22Rv1 (cell line): ENCODE measurements at regions not wholly inside any gene's neighbourhood (a gene's known extent, or its start where the extent isn't known, plus 50 kb on each side); places are given as distances from the start of the nearest gene placed in this dataset.

Source experiments
- H3K27ac ChIP-seq: fragments of 450-650 bp; 2 replicates; pipeline ENCODE4 v1.5.1; 2017
- ZFX ChIP-seq: fragments of 450-650 bp; IDR thresholded peaks from 2 replicates; pipeline ENCODE4 v1.6.1; 2017; ENCODE audit warnings: antibody characterized with exemption, borderline replicate concordance
- TF ChIP-seq, protein P1 (sequence below): fragments of 450-650 bp; IDR thresholded peaks from 2 replicates; pipeline ENCODE4 v1.5.1; 2017; ENCODE audit warnings: mild to moderate bottlenecking

DNA sequence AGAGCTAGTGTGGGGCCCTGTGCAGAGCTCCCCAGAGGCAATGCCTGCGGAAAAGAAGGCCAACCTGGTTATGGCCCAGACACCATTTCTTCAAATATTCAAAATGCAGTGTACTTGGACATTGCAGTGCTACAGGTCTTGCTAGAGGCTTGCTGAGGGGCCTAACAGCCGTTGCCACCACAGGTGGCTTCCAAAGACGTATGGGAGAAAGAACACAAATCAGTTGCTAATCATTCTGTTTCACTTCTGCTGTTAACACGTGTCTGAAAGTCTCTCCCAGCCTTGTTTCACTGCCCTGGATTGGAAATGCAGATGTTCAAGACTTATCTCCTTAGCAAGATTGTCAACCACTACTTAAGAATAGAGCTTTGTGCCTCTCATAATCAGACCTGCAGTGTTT lies 925.9 kb downstream of the GALC start:
- no peak overlapping the region for H3K27ac ChIP-seq
- TF ChIP-seq, protein P1, sequence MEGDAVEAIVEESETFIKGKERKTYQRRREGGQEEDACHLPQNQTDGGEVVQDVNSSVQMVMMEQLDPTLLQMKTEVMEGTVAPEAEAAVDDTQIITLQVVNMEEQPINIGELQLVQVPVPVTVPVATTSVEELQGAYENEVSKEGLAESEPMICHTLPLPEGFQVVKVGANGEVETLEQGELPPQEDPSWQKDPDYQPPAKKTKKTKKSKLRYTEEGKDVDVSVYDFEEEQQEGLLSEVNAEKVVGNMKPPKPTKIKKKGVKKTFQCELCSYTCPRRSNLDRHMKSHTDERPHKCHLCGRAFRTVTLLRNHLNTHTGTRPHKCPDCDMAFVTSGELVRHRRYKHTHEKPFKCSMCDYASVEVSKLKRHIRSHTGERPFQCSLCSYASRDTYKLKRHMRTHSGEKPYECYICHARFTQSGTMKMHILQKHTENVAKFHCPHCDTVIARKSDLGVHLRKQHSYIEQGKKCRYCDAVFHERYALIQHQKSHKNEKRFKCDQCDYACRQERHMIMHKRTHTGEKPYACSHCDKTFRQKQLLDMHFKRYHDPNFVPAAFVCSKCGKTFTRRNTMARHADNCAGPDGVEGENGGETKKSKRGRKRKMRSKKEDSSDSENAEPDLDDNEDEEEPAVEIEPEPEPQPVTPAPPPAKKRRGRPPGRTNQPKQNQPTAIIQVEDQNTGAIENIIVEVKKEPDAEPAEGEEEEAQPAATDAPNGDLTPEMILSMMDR: no peak
- no peak for TF ChIP-seq ZFX

DNA sequence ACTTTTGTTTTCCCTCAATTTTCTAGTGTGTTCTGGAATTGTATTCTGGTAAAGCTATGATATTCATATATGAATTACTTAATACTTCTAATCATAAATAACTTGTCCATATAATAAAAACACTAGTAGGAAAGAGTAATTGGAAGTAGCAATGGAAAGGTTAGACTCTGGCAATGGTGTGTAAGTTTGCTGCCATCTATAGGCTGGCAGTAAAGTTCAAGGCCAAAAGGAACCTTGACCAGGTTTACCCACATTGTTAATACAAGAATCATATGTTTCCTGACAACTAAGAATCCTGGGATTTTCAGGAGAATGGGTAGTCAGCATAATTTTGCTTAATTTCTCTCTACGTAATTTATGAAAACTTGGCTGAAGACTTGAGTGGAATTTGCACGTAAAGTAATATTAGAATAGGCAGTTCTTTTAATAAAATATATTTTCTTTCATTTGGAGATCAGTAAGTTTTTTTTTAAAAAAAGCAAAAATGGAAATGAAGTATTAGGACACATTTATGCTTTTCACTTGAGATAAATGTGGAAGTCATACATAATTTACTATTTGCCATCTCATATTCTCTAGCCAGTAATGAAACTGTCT lies 926.7 kb downstream of the GALC start:
- TF ChIP-seq, protein P1: peak; percentile 77
- no peak for TF ChIP-seq ZFX
- H3K27ac ChIP-seq: no peak overlapping the region

DNA sequence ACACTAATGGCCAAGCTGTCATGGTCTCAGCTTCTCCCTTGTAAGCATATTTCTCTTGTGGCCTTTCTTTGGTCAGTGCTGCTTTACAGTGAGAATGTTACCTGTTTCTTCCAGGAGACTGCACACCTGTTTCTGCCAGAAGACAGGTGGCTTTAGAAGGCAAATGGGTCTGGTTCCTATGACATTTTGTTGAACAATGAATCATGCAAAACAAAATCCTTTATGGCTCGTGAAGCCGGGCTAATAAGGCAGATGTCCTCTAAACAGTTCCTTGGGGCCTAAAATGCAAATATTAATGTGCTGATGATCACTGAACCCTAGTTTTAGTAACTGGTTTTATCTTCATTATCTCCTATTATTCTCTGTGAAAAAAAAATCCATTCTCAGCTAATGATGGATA lies 927.6 kb downstream of the GALC start:
- H3K27ac ChIP-seq: no peak overlapping the region
- TF ChIP-seq, protein P1: no peak
- no peak for TF ChIP-seq ZFX

DNA sequence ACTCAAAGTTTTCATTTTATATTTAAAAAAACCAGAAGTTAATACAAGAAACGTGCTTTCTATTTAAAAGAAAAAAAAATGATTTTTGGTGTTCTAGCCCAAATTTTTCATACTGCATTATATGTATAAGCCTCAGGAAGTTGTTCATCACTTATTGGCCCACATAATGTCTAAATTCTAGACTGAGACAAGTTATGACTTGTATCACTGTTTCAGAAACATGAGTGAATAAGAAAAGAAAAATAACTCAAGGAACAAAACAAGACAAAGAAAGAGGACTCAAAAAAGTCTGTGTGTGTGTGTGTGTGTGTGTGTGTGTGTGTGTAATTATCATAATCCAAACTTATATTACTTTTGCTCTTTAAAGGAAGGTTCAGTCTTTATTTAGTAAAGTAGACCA lies 929.8 kb downstream of the GALC start:
- TF ChIP-seq ZFX: no peak
- TF ChIP-seq, protein P1: no peak
- no peak overlapping the region for H3K27ac ChIP-seq

DNA sequence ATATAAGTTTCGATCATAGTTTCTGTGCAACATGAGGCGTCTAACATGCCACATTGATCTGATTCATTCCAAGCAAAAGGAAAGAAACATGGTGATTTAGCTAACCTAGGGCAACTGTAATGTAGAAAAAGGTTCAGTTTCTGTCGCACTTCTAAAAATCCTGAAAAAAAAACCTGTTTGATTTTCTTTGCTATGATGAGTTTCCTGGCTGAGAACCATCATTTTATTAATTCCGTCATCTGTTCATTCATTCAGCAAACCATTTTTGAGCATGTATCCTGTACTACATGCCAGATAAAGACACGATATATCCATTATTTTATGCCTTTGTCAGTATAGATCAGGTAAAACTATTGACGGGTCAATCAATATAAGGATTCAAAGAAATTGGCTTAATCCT lies 932.6 kb downstream of the GALC start:
- H3K27ac ChIP-seq: no peak overlapping the region
- no peak for TF ChIP-seq ZFX
- TF ChIP-seq, protein P1: no peak

DNA sequence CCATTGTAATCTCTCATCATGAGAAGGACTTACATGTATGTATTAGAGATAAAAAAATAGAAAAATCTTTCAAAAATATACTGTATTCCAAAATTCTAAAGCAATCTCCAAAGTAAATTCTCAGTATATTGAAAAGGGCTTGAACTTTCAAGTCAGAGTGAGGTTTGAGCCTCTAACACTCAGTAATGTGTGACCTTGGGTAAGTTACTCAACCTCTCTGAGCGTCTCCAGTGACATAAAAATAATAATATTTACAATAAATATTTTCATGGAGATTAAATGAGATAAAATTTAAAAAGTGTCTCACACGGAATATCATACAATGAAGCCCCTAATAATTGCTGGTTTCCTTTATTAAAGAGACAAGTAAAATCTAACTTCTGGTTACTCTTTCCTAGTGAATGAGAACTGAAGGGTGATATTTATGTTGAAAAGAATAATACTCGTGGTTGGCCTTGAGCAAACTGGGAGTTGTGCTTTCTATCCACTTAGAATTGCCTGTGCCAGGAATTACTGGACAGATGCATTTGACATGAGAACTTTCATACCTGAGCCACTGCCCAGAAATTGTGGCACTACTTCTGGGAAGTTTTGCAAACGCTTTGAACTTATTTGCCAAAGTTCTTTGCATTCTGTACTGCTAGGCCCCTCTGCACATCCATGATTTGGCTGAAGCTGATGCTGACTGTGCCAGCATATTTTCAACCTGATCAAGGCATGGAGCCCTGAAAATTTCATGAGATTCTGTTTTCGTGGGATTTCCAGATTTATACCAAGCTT lies 933.7 kb downstream of the GALC start:
- TF ChIP-seq, protein P1: no peak
- no peak for TF ChIP-seq ZFX
- H3K27ac ChIP-seq: no peak overlapping the region

DNA sequence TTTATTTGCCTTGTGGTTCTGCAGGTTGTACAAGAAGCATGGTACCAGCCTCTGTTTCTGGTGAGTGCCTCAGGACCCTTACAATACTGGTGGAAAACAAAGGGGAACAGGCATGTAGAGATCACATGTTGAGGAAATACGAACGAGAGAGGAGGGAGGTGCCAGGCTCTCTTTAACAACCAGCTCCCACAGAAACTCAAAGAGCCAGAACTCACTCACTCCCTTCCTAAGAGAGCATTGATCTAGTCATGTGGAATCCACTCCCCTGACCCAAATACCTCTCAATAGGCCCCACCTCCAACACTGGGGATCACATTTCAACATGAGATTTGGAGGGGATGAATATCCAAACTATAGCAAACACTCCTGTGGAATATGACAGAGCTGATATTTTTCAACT lies 938.0 kb downstream of the GALC start:
- TF ChIP-seq, protein P1: no peak
- no peak for TF ChIP-seq ZFX
- H3K27ac ChIP-seq: no peak overlapping the region
